Loucy (cell line): ENCODE measurements at regions not wholly inside any gene's neighbourhood (a gene's known extent, or its start where the extent isn't known, plus 50 kb on each side); places are given as distances from the start of the nearest gene placed in this dataset.

Source experiments
- EZH2phosphoT487 ChIP-seq: fragments of 200-600 bp; IDR thresholded peaks from 2 replicates; pipeline ENCODE4 v1.6.1; 2018; ENCODE audit warnings: antibody characterized with exemption, mild to moderate bottlenecking, moderate library complexity, borderline replicate concordance
- TF ChIP-seq, protein P1 (sequence below): fragments of 200-600 bp; sonication (generic); conservative IDR thresholded peaks from 2 replicates; pipeline ENCODE4 v1.5.1; 2014; ENCODE audit warnings: mild to moderate bottlenecking, antibody characterized with exemption, low read length

DNA sequence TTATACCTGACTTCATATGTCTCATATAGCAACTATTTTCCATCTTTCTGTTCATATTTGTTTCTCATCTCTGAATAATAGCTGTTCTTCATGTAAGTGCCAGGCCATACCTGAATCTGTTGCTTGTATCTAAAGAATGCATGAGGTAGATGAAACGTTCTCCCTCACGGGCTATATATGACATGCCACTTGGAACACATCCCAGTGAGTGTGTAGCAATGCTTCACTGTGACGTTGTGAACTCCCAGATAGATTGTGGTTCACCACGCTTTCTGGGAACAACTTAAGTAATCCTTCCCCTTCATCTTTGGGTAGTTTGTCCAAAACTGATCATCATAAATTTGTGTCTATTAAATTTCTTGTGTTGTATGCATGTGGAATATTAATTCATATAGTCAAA lies 60.1 kb downstream of the RDH14 start:
- TF ChIP-seq, protein P1, sequence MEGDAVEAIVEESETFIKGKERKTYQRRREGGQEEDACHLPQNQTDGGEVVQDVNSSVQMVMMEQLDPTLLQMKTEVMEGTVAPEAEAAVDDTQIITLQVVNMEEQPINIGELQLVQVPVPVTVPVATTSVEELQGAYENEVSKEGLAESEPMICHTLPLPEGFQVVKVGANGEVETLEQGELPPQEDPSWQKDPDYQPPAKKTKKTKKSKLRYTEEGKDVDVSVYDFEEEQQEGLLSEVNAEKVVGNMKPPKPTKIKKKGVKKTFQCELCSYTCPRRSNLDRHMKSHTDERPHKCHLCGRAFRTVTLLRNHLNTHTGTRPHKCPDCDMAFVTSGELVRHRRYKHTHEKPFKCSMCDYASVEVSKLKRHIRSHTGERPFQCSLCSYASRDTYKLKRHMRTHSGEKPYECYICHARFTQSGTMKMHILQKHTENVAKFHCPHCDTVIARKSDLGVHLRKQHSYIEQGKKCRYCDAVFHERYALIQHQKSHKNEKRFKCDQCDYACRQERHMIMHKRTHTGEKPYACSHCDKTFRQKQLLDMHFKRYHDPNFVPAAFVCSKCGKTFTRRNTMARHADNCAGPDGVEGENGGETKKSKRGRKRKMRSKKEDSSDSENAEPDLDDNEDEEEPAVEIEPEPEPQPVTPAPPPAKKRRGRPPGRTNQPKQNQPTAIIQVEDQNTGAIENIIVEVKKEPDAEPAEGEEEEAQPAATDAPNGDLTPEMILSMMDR: no peak
- TF ChIP-seq EZH2phosphoT487: no peak
